Large intestine (tissue), 3 donors: ENCODE measurements at regions not wholly inside any gene's neighbourhood (a gene's known extent, or its start where the extent isn't known, plus 50 kb on each side); places are given as distances from the start of the nearest gene placed in this dataset.

Experiments
- DNase-seq, 2 donors: peaks; one replicate each; pipeline versions ENCODE4 v3.0.0 to v3.0.0-alpha.2; 2013
- H3K27ac ChIP-seq: one replicate; pipeline ENCODE4 v1.5.1; 2013; ENCODE audit warnings: low read length
- H3K27me3 ChIP-seq: 2 replicates; pipeline ENCODE4 v1.6.1; 2013; ENCODE audit warnings: low read length; ENCODE audit not compliant: control insufficient read depth, insufficient read depth
- H3K36me3 ChIP-seq: 2 replicates; pipeline ENCODE4 v1.6.1; 2013; ENCODE audit warnings: low read length; ENCODE audit not compliant: control insufficient read depth, insufficient read depth
- H3K4me1 ChIP-seq: one replicate; pipeline ENCODE4 v1.6.1; 2013; ENCODE audit warnings: low read length; ENCODE audit not compliant: control insufficient read depth, insufficient read depth
- H3K4me3 ChIP-seq: one replicate; pipeline ENCODE4 v1.5.1; 2013; ENCODE audit warnings: low read length
- H3K9me3 ChIP-seq: one replicate; pipeline ENCODE4 v1.6.1; 2013; ENCODE audit warnings: mild to moderate bottlenecking, low read depth, low read length, moderate library complexity; ENCODE audit not compliant: control insufficient read depth
- WGBS: methylation state at CpG from one replicate; pipeline ENCODE4 v1.1.5; 2013; ENCODE audit warnings: low lambda C conversion rate; ENCODE audit not compliant: insufficient coverage; 5-methylcytosine and 5-hydroxymethylcytosine counted together

DNA sequence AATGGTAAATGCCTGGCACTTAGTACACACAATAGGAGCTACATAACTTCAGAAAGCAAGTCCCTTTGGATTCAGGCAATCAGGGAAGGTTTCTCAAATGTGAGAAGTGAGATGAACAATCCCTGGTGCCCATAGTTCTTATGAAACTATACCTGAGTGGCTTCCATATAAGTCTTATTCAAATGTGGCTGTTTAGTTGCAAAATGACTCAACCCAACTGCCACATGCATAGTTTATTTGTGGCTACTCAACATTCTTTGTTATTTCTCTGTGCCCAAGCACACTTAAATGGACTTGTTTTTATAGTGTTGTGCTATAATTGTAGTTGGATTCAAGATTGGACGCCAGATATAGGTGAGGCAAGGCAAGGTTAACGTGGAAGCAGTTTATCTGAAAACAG is 93.7 kb upstream of the ATXN1 start:
- Histone ChIP-seq H3K4me1 (no peaks in the 10 kb centered on the region), H3K36me3 (no peaks in the 10 kb centered on the region), H3K9me3 (no peaks in the 10 kb centered on the region), H3K4me3 (no peak overlapping the region), H3K27ac (no peak overlapping the region), H3K27me3 (no peaks in the 10 kb centered on the region)
- WGBS = no CpG with 5 or more reads among the region's 2 CpGs
- no peak for DNase-seq

- no peak for DNase-seq
- H3K27ac ChIP-seq = no peak overlapping the region
- WGBS = no CpG with 5 or more reads among the region's 6 CpGs
- H3K4me3 ChIP-seq = no peak overlapping the region
- no peaks in the 10 kb centered on the region for H3K9me3 ChIP-seq
- no peaks in the 10 kb centered on the region for H3K36me3 ChIP-seq
- H3K27me3 ChIP-seq = no peaks in the 10 kb centered on the region
- no peaks in the 10 kb centered on the region for H3K4me1 ChIP-seq
Observed at GRCh38 chr6:16852671-16853070, 91.4 kb upstream of the ATXN1 start.

DNA sequence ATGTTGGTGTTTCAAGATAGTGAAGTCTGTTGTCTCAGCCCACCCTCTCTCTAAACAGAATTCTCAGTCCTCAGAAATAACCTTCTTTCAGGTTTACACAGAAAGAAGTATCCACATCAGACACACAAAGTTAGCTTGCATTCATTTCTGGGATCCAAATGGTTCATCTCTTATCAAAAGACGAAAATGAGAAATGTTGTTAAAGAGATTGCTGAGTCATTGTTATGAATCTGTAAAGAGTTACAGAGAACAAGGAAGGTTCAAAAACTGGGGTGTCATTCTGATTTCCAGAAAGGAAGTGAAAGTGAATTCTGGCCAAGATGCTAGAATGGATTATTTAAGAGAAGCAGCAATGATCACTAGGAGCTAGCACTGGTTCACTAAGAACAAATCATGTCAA is 90.5 kb upstream of the ATXN1 start:
- WGBS = 57% methylated on average over 1 of the region's 1 CpG
- H3K4me1 ChIP-seq = no peaks in the 10 kb centered on the region
- no peak for DNase-seq

DNA sequence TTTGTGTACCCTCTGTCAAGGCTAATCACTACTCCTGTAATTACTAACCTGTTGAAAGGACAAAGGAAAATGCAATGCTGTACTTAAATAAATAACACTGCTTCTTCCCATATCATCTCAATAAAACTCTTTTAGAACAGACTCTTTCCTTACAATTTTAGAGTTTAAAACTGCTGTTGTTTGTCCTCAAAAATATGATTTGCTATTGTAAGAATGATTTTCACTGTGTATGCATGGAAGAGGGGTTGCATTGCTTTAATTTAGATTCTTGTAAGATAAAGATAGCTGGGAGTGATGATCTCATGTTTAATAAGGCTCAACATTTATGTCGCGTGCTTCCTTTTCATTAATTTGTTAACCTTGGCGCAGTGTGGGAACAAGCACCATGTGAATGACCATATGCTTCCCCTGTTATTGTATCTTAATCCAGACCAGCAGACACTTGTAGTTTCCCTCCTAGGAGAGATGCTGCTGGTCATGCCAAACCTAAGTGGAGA is 89.8 kb upstream of the ATXN1 start:
- Histone ChIP-seq H3K4me3 (no peak overlapping the region), H3K36me3 (no peaks in the 10 kb centered on the region), H3K4me1 (no peaks in the 10 kb centered on the region), H3K27ac (no peak overlapping the region), H3K27me3 (no peaks in the 10 kb centered on the region), H3K9me3 (no peaks in the 10 kb centered on the region)
- 100% methylated on average over 1 of the region's 3 CpGs for WGBS
- DNase-seq = no peak

More for the DNA sequence above, 90.5 kb upstream of the ATXN1 start:
- Histone ChIP-seq H3K4me3 (no peak overlapping the region), H3K27ac (no peak overlapping the region), H3K9me3 (no peaks in the 10 kb centered on the region), H3K27me3 (no peaks in the 10 kb centered on the region), H3K36me3 (no peaks in the 10 kb centered on the region)

DNA sequence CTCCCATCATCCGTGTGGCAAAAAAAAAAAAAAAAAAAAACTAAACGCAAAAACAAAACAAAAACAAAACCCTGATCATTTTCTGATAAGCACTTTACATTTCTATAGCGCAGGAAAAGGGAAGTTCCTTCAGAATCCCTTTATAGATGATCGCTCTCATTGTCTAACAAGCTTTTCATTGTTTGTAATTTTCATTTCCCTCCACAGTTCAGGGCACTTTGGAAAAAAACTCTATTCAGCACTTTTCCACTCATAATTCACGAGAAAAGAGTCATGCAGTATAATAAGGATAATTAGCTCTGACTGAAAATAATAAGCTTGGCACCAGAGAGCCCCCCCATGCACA is 89.4 kb upstream of the ATXN1 start:
- Histone ChIP-seq H3K36me3 (no peaks in the 10 kb centered on the region), H3K4me1 (no peaks in the 10 kb centered on the region), H3K4me3 (no peak overlapping the region), H3K27ac (no peak overlapping the region), H3K9me3 (no peaks in the 10 kb centered on the region), H3K27me3 (no peaks in the 10 kb centered on the region)
- DNase-seq = no peak
- WGBS = 86% methylated on average over 4 of the region's 5 CpGs

DNA sequence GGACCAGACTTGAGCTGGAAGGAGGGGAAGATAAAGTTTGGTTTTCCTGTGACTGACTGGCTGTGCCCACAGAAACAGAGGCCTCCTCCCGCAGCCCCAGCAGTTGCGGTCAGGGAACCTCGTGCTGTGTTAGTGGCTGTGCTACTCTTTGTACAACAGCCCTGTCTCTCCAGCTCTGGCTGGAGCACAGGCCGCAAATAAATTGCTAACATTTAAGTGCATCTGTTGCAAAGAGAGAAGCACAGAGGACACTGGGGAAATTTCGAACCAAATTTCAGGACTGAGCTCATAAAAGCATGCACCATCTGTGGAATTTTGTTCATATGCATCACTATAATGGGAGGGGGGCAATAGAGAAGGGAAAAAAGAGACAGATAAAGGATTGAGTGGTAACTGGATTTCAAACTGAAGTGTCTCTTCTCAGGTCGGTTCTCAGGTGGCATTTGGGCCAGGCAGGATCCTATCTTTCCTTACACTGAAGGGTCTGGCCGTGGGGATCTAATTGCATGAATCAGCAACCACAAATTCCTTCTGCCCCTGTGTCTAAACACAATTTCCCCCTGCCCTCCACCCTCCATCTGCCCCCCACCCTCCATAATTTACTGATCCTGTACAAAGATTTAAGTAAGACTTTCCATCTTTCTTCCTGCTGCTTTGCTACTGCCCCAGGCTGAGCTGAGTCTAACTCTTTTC is 88.9 kb upstream of the ATXN1 start:
- no peak for DNase-seq
- no CpG with 5 or more reads among the region's 7 CpGs for whole genome bisulfite sequencing

DNA sequence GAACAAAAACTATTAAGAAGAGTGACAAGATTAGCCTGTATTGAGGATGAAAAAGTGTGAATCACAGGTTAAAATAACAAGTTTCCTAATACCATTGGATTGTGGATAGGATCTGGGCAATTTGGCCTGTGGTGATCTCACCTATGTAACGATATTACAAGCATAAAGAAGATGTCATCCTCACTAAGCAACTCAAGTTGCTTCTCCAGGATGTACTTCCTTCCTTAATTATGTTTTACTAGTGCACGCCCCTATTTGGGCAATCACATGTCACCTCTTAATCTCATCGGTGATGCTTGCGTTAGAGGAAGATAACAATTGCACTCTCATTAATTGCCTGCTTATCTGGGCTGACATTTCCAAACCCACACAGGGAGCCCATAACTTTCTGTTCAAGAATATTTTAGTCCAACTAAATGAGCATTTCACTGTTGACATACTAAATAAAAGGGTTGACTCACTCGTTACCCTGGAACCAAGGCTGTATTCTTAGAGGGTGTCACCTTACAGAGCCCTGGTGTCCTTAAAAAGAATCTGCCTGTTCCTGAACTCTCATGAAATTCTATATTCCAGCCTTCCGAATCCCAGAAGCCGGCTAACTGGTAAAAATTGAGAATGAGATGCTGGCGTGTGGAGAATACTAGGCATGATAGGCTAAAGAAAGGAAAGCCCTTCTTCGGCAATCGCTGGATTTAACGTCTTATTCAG is 88.2 kb upstream of the ATXN1 start:
- no peak overlapping the region for H3K4me3 ChIP-seq
- no peaks in the 10 kb centered on the region for H3K4me1 ChIP-seq
- no peak overlapping the region for H3K27ac ChIP-seq
- H3K36me3 ChIP-seq = no peaks in the 10 kb centered on the region
- 50% methylated on average over 2 of the region's 11 CpGs for WGBS
- DNase-seq = no peak
- H3K9me3 ChIP-seq = no peaks in the 10 kb centered on the region
- no peaks in the 10 kb centered on the region for H3K27me3 ChIP-seq

More for the DNA sequence above, 88.9 kb upstream of the ATXN1 start:
- no peaks in the 10 kb centered on the region for H3K36me3 ChIP-seq
- H3K27me3 ChIP-seq = no peaks in the 10 kb centered on the region
- no peak overlapping the region for H3K4me3 ChIP-seq
- H3K4me1 ChIP-seq = no peaks in the 10 kb centered on the region
- no peak overlapping the region for H3K27ac ChIP-seq
- H3K9me3 ChIP-seq = no peaks in the 10 kb centered on the region

DNA sequence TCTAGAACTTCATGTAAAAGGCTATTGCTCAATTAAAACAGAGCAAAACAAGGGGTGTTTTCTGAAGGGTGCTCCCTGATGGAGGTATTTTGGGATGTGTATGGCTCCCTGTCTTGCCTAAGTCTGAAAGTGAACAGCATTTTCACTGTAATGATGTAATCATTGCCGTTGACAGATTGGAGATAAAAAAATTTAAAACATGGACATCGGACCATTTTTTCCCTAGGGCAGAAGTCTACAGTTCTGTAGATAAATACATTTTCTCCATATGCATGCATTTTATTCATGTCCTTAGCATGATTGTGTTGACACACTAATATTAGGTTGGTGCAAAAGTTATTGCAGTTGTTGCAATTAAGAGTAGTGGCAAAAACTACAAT is 85.1 kb upstream of the ATXN1 start:
- no peaks in the 10 kb centered on the region for H3K27me3 ChIP-seq
- whole genome bisulfite sequencing = 79% methylated on average over 2 of the region's 2 CpGs
- H3K27ac ChIP-seq = no peak overlapping the region
- no peak for DNase-seq
- no peak overlapping the region for H3K4me3 ChIP-seq
- H3K36me3 ChIP-seq = no peaks in the 10 kb centered on the region
- no peaks in the 10 kb centered on the region for H3K9me3 ChIP-seq
- no peaks in the 10 kb centered on the region for H3K4me1 ChIP-seq

DNA sequence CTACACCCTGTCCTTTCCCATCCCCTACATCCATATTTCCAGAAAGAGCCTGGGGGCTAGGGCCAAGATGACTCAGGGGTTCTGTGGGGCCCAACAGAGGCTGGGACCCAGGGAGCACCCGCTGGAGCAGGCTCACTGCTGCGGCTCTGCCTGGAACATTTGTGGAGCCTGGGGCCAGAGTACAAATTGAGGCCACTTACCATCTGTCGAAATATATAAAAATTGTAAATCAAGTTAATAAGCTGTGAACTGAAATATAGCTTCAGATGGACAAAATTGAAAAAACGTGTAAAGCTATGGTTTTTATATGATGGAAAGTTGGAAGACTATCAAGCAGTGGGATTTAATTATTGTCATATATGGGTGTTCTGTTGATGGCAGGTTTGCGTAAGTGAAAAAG is 82.9 kb upstream of the ATXN1 start:
- no peak for DNase-seq
- Histone ChIP-seq H3K4me3 (no peak overlapping the region), H3K4me1 (no peaks in the 10 kb centered on the region), H3K9me3 (no peaks in the 10 kb centered on the region), H3K27me3 (no peaks in the 10 kb centered on the region), H3K27ac (no peak overlapping the region), H3K36me3 (no peaks in the 10 kb centered on the region)
- 96% methylated on average over 3 of the region's 5 CpGs for WGBS

- Histone ChIP-seq H3K36me3 (no peaks in the 10 kb centered on the region), H3K4me3 (no peak overlapping the region), H3K27ac (no peak overlapping the region), H3K9me3 (no peaks in the 10 kb centered on the region), H3K4me1 (no peaks in the 10 kb centered on the region), H3K27me3 (no peaks in the 10 kb centered on the region)
- no peak for DNase-seq
- 100% methylated on average over 2 of the region's 4 CpGs for WGBS
Observed at GRCh38 chr6:16842676-16843075, 81.4 kb upstream of the ATXN1 start.

DNA sequence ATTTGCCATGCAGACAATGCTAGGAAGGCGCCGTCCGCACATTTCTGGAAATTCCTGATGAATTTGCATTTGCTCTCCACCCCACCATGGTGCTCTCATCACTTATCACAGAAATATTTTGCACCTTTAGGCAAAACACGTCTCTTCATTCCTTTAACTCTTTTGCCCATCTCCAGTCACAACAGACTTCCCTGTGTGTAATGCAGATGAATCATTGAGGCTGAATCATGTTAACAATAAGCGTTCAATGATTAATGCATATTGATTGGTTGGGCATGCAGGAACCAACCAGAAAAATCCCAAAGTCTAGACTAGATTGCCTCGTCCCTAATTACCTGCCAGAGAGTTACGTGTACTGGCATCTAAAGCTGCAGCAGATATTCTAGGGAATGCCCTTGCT is 80.0 kb upstream of the ATXN1 start:
- no CpG with 5 or more reads among the region's 7 CpGs for WGBS
- Histone ChIP-seq H3K9me3 (no peaks in the 10 kb centered on the region), H3K27ac (no peak overlapping the region), H3K4me3 (no peak overlapping the region), H3K36me3 (no peaks in the 10 kb centered on the region), H3K4me1 (no peaks in the 10 kb centered on the region), H3K27me3 (no peaks in the 10 kb centered on the region)
- DNase-seq = no peak
